ENCODE measurements at regions not wholly inside any gene's neighbourhood (a gene's known extent, or its start where the extent isn't known, plus 50 kb on each side); places are given as distances from the start of the nearest gene placed in this dataset.

GRCh38 chr17:36808180-36808661, 129.1 kb upstream of the LHX1 start:
- TF ChIP-seq CTCF (IDR thresholded peaks at IDR 0.05) = no peak
- TF ChIP-seq EP300 (IDR thresholded peaks at IDR 0.05) = no peak
- TF ChIP-seq POLR2A (IDR thresholded peaks at IDR 0.05) = no peak
